SU-DHL-6 (cell line): ENCODE measurements at regions not wholly inside any gene's neighbourhood (a gene's known extent, or its start where the extent isn't known, plus 50 kb on each side); places are given as distances from the start of the nearest gene placed in this dataset.

ENCODE experiments used
- CTCF ChIP-seq: fragments of 200-600 bp; sonication (generic); IDR thresholded peaks from one replicate; pipeline ENCODE4 v1.5.1; 2017; ENCODE audit warnings: antibody characterized with exemption, mild to moderate bottlenecking, low read length, moderate library complexity; ENCODE audit not compliant: insufficient read depth, poor library complexity, severe bottlenecking
- EZH2phosphoT487 ChIP-seq: fragments of 200-600 bp; sonication (generic), shearing (Covaris generic); conservative IDR thresholded peaks from 2 replicates; pipeline ENCODE4 v1.6.1; 2018; ENCODE audit warnings: mild to moderate bottlenecking, antibody characterized with exemption, low read length, moderate library complexity, mixed read lengths

GRCh38 chr21:36211660-36212512, 55.3 kb downstream of the DOP1B start:
- TF ChIP-seq CTCF (no peak), EZH2phosphoT487 (no peak)
